Germinal center (tissue), 1 donor: ENCODE measurements at regions not wholly inside any gene's neighbourhood (a gene's known extent, or its start where the extent isn't known, plus 50 kb on each side); places are given as distances from the start of the nearest gene placed in this dataset.

ENCODE experiments used
- DNase-seq: peaks from one replicate; pipeline ENCODE4 v3.0.0; 2012; ENCODE audit warnings: mixed read lengths, low spot score

GRCh38 chr3:10738688-10739372, 77.2 kb upstream of the SLC6A11 start:
- DNase-seq: peak; percentile 59

DNA sequence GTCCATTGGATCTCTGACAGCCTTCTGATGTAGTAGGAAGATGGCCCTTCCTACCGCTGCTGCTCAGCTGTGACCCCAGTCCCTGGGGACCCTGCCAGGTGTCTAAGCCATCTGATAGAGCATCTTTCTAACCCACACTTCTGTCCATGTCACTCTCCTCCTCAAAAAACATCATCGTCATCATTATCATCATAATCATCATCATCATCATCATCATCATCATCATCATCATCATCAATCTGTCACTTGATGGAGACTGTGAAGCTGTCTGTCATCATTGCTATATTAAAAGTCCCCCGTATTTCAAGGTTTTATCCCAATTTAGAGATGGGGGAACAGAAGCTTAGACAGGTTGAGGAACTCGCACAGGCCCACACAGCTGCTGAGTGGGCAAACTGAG, 75.1 kb upstream of the SLC6A11 start:
- DNase-seq: no peak

- DNase-seq: no peak
These were observed 73.9 kb upstream of the SLC6A11 start for GRCh38 chr3:10741891-10742671.

GRCh38 chr3:10743366-10744097, 72.5 kb upstream of the SLC6A11 start:
- no peak for DNase-seq

- DNase-seq: no peak
These were observed 71.9 kb upstream of the SLC6A11 start for GRCh38 chr3:10744098-10744465.

GRCh38 chr3:10745392-10745791, 70.6 kb upstream of the SLC6A11 start:
- no peak for DNase-seq

DNA sequence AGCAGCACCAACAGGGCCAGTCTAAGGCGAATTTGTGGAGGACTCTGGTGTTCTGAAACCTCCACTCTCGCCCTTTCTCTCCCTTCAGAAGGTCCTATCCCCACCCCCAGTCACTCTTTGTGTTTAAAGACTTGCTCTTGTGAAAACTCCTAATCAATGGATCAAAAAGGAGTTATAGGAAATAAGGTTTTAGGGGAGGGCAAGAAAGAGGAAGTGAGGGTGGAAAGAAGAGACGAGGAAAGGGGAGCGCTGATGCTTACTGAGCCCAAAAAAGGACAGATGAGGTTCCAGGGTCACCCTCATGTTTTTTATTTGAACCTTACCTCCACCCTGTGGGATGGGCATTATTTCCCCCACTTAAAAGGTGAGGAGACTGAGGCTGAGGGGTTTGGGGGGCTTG, 70.0 kb upstream of the SLC6A11 start:
- no peak for DNase-seq

DNA sequence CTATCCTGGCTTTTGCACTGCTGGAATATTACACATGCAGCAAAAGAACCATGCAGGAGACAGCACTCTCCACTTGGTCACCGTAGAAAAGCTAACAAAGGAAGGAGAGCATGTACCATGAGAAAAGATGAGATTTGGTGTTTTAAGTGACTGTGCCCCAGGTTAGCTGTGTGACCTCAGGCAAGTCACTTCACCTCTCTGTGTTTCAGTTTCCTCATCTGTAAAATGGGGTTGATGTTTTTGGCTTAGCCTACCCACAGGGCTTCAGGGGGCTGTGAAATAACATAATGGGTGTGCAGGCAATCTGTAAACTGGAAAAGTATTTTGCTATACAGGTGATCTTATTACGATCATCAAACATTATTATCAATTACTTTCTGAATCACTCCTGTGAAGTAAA, 69.3 kb upstream of the SLC6A11 start:
- no peak for DNase-seq

GRCh38 chr3:10747341-10747740, 68.7 kb upstream of the SLC6A11 start:
- DNase-seq: no peak

DNA sequence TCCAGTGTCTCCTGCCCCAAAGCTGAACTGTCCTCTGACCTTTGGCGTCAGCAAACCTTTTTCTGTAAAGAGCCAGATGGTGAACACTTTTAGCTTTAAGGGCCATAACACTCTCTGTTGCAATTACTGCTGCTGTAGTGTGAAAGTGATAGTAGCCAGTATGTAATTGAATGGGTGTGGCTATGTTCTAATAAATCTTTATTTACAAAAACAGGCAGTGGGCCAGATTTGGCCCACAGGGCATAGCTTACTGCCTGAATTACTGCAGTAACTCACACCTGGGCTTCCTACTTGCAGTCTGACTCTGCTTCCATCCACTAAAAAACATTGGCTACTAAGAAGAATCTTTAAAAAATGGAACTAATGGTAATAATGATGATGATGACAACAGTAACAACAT, 68.0 kb upstream of the SLC6A11 start:
- DNase-seq: no peak

GRCh38 chr3:10753964-10754363, 62.1 kb upstream of the SLC6A11 start:
- peak; percentile 35 for DNase-seq

DNA sequence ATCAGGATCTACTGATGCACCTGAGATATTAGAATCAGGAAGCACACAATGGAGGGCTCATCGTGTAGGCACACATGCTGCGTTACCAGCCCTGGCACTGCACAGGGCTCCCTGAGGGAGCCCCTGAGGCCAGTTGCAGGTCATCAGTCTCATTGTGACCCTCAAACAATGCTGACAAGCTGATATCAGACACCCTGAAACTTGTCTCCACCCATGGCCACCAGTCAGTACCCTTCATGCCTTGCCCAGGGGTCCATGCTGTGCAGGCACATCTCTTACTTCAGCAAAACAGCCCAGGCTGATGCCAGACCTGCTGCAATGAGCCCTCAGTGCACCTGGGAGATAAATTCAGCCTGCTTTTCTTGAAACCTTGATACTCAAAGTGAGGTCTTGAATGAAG, 59.5 kb upstream of the SLC6A11 start:
- no peak for DNase-seq

- DNase-seq: no peak
These were observed 58.8 kb upstream of the SLC6A11 start for GRCh38 chr3:10757021-10757820.

DNA sequence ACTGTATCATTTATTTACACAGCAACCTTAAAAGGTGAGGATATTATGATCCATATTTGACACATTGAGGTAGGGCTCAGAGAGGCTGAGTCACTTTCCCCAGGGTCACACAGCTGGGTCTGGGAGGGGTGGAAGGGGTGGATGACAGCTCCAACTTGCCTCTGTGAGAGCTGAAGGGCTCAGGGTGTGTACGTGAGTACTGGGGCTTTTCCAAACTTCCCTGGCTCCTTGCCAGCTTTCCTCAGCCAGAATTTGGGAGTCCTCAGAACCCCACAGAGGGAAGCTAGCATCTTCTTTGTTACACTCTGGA, 58.3 kb upstream of the SLC6A11 start:
- DNase-seq: no peak

DNA sequence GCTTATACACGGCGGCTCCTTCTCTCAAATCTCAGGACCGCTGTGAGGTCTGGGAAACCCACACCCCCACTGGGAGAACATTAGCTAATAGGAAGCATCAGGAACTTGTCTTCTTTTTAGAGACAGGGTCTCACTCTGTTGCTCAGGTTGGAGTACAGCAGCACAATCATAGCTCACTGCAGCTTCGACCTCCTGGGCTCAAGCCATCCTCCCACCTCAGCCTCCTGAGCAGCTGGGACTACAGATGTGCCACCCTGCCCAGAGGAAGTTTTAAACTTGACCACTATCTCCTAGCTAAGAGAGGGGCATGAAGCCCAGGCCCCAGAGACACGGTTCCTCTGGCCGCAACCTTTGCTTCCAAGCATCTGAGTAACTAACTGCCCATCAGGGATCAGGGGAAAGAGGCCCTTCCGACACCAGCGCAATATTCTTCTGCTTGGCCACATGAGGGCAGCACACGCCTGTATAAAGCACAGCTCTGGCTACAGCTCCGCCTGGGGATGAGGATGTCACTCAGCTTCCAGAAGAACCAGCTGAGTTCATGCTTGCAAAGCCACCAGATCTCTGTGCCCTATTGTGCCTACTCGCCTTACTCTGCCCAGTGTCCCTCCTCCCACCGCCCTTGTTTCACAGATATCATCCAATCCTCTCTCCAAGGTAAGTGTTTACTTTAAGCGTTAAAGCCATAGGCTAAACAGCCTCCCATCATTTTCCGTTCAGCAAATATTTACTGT, 57.6 kb upstream of the SLC6A11 start:
- peak; percentile 53 for DNase-seq

DNA sequence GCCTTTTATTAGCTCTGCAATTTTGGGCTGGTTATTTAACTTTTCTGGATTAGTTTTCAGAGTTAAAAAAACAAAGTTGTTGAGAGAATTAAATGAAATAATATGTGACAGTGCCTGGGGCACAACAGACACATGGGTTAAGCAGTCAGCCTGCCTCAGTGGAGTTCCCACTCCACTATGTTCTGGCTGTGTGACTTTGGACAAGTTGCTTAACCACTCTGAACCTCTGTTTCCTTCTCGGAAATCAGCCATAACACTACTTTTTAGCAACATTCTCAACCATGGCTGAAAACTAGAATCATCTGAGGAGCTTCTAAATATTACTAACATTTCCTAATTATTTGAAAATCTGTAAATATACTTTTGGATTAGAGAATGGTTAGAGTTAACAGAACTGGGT, 56.5 kb upstream of the SLC6A11 start:
- no peak for DNase-seq

GRCh38 chr3:10760199-10760598, 55.8 kb upstream of the SLC6A11 start:
- no peak for DNase-seq

- no peak for DNase-seq
These were observed 54.4 kb upstream of the SLC6A11 start for GRCh38 chr3:10761583-10761982.

GRCh38 chr3:10762116-10762515, 53.9 kb upstream of the SLC6A11 start:
- DNase-seq: no peak

GRCh38 chr3:10762611-10763247, 53.3 kb upstream of the SLC6A11 start:
- no peak for DNase-seq

DNA sequence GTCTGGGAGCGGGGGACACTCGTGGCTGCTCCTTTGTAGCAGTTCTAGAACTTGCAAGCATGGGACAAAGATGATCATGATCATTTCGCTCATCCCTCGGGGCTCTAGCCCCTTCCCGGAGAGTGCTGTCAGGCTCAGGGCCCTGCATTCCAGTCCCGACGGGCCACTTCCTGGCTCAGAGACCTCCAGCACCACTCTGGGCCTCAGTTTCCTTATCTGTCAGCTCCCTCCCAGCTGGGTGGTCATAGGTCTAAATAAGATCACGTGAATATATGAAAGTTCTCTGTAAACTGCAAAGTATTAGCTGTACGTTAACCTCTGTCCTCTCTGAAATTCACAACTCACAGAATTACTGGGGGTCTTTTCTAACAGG, 52.8 kb upstream of the SLC6A11 start:
- DNase-seq: no peak
